Glomerular visceral epithelial cell (primary cell): ENCODE measurements at regions not wholly inside any gene's neighbourhood (a gene's known extent, or its start where the extent isn't known, plus 50 kb on each side); places are given as distances from the start of the nearest gene placed in this dataset.
"Not testable (repeated sequence)": the region's sequence is repeated elsewhere in the genome, so short reads cannot be mapped to it uniquely, and the experiment has no call there.

Experiments used
- DNase-seq: peaks from one replicate; pipeline ENCODE4 v3.0.0-alpha.2; 2016; ENCODE audit errors: extremely low spot score

- DNase-seq: no peak
Observed at GRCh38 chr7:66539902-66540375, 88.7 kb upstream of the KCTD7 start.

DNA sequence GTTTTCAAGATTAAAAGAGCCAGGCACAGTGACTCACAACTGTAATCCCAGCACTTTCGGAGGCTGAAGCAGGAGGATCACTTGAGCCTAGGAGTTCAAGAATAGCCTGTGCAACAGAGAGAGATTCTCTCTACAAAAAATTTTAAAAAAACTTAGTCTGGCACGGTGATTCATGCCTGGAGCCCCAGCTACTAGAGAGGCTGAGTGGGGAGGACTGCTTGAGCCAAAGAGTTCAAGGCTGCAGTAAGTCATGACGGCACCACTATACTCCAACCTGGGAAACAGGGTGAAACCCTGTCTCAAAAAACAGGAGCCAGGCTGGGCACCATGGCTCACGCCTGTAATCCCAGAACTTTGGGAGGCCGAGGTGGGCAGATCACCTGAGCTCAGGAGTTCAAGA lies 86.6 kb upstream of the KCTD7 start:
- no peak for DNase-seq

DNA sequence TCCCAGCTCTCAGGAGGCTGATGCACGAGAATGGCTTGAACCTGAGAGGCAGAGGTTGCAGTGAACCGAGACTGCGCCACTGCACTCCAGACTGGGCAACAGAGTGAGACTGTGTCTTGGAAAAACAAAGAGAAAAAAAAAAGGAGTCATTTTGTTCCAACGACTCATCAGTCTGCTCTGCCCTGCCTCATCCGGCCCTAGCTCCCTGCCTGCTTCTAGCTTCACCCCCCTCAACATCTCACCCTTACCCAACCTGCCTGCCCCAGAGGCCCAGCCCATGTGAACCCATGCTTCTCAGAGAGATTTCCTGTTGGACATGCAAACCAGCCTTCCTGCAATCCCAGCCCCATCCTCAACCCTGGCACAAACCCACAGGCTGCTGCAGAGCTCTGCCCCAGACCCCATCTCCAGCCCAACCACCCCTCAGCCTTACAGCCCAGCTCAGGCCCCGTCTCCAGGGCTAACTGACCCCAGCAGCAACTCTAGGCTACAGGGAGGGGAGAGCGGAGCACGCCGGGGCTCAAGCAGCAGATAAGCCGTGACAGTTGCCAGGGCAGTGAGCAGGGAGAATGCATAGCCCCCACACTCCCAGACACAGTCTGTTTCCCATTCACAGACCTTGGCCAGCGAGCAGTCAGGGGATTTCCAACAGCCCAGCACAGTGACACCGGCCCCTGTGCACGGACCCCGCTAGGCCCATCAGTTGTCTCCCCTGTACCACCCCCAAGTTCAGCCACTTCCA lies 86.0 kb upstream of the KCTD7 start:
- peak; percentile 59 for DNase-seq

- no peak for DNase-seq
Observed at GRCh38 chr7:66549466-66549865, 79.2 kb upstream of the KCTD7 start.

GRCh38 chr7:66553001-66553400 lies 75.7 kb upstream of the KCTD7 start:
- DNase-seq: no peak

- not testable (repeated sequence) for DNase-seq
Observed at GRCh38 chr7:66553675-66554074, 75.0 kb upstream of the KCTD7 start.

DNA sequence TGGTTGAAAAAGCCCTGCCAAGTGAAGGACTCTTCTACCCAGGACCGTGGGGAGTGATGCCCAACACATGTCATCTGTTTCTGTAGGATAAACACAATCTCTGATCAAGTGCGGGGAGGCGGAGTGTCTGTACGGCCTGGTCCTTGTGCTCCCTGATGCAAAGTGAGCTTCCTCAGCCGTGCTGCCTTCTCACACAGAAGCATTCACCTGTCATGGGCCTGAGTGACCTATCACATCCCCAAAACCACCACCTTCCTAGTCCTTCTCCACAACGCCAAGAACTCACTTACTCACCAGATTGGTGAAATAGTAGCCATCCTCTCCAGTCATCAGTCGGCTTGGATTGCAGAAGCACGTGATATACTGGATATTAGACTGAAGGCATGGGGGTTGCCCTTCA lies 74.4 kb upstream of the KCTD7 start:
- not testable (repeated sequence) for DNase-seq

GRCh38 chr7:66554842-66555430 lies 73.7 kb upstream of the KCTD7 start:
- DNase-seq: not testable (repeated sequence)

DNA sequence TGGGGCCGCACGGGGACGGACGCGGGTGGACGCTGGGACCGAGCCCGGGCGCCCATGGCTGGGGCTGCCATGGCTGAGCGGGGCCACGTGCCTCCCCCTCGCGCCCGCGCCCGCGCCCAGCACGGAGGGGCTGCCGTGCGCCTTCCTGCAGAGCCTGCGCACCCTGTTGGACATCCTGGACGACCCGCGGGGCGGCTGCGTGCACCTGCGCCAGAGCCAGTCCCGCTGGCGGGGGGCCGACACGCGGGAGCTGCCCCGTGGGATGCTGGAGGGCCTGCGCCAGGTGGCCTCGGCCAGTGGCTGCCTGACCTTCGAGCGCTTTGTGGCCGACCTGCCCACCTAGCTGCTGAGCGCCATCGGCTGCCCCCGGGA lies 72.5 kb upstream of the KCTD7 start:
- no peak for DNase-seq

GRCh38 chr7:66556549-66557213 lies 72.0 kb upstream of the KCTD7 start:
- no peak for DNase-seq

DNA sequence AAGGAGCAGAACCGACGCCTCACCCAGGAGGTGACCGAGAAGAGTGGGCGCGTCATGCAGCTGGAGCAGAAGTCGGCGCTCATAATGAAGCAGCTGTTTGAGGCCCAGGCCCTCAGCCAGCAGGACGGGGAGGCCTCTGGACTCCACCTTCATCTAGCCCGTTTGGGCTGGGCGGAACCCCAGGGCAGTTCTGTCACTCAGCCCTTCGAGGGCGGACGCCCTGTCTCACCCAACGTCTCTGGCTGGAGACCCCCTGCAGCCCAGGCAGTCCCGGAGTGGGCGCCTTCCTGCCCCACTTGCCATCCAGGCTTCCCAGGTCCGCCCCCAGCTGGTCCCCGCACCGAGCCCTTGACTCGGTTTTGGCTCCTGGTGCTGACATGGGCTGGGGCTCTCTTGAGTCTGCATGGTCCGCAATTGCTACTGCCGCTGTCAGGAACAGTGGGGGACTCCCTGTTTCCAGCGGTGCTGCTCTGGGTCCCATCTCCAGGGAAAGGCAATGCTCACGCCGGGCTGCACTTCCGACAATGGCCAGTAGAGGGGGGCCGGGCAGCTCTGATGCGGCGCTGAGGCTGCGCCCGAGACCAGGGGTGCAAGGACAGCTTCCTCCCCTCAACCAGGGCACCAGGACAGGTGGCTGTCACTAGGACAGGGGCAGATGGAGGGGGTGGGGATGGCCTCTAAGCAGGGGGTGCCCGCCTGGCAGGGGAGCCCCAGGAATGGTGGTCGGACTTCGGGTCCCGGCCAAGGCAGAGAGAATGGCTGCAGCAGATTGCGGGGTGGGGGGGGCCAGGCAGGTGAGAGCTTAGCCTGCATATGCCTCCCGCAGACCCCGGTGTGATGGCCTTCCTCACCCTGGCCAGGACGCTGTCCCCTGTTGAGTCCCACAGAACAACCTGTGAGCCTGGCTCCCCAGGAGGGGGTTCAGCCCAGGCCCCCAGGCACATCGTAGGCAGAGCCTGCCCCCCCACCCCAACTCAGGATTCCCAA lies 71.2 kb upstream of the KCTD7 start:
- peak; percentile 52 for DNase-seq

DNA sequence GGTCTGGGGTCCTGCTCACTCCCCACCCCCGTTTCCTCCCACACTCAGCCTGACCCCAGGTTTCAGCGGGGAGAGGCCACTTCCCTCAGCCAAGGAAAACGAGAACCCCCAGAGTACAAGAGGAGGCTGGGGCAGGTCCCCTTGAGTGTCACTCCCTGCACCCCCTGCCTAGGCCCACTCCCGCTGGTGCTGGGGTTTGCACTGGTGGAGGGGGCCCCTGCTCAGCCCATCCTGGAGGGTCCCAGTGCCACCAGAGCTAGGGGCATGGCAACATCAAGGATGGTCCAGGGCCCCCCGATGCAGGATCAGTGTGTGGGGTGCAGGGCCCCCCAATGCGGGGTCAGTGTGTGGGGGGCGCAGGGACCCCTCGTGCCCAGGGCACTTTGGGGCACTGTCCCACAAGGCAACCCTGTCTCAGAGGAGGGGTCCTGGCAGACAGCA lies 70.5 kb upstream of the KCTD7 start:
- no peak for DNase-seq

- no peak for DNase-seq
Observed at GRCh38 chr7:66558660-66559465, 69.8 kb upstream of the KCTD7 start.

GRCh38 chr7:66564045-66564444 lies 64.6 kb upstream of the KCTD7 start:
- DNase-seq: no peak

- DNase-seq: not testable (repeated sequence)
Observed at GRCh38 chr7:66570179-66570578, 58.5 kb upstream of the KCTD7 start.

DNA sequence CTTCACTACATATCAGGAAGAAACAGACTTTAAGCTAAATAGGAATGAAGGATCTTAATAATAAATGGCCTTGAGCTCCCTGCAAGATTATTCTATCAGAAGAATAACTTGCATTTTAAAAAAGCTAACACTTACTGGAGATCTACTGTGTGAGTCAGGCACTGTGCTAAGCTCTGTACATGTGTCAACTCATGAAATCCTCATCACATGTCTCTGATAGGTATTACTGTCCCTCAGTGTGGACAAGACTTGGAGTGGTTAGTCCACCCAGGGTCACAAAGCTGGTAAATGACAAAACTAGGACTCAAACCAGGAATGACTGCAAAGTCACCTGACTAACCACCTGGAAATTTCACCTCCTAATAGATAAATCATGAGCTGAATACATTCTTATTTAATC lies 57.1 kb upstream of the KCTD7 start:
- no peak for DNase-seq

DNA sequence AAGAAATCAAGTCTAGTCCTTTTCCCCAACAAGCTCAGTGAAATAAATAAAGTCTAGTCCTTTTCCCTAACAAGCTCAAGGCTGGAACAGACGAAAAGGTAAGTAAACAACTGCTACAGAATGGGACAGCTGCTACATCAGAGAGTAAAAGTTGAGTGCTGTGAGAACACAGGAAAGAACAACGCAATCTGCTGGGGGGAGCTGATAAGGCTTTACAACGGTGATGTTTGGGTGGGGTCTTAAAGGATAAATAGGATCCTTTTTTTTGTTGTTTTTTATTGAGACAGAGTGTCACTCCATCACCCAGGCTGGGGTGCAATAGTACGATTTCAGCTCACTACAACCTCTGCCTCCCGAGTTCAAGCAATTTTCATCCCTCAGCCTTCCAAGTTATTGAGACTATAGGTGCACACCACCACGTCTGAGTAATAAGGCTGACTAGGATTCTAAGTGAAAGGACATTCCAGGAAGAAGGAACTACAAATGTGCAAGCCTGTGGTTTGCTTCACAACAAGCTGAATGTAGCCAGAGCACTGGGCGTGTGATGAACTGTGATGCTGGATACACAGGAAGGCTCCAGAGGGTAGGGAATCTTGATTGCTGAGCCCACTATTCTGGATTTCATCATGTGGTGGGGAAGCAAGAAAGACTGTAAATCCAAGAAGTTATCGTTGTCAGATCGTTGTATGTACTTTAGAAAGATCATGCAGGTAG lies 54.7 kb upstream of the KCTD7 start:
- DNase-seq: not testable (repeated sequence)

- DNase-seq: not testable (repeated sequence)
Observed at GRCh38 chr7:66574768-66575167, 53.9 kb upstream of the KCTD7 start.

GRCh38 chr7:66575398-66575797 lies 53.3 kb upstream of the KCTD7 start:
- DNase-seq: no peak

GRCh38 chr7:66576646-66577045 lies 52.0 kb upstream of the KCTD7 start:
- no peak for DNase-seq
